Mucosa of descending colon (tissue), 3 donors: ENCODE measurements at regions not wholly inside any gene's neighbourhood (a gene's known extent, or its start where the extent isn't known, plus 50 kb on each side); places are given as distances from the start of the nearest gene placed in this dataset.

Experiments used
- ATAC-seq: fragments of 200-7000 bp; cut with Tn5 transposase; one replicate; pipeline ENCODE4 v1.9.1; 2020; ENCODE audit warnings: mild to moderate bottlenecking, moderate library complexity
- DNase-seq, 3 donors: peaks; one replicate each; pipeline ENCODE4 v3.0.0-alpha.2; 2020
- H3K36me3 ChIP-seq: fragments of 200-600 bp; one replicate; pipeline ENCODE4 v1.8.0; 2021; ENCODE audit warnings: low read depth, mild to moderate bottlenecking
- H3K4me1 ChIP-seq: fragments of 200-600 bp; one replicate; pipeline ENCODE4 v1.8.0; 2021; ENCODE audit warnings: low read depth, mild to moderate bottlenecking
- H3K4me3 ChIP-seq: fragments of 200-600 bp; one replicate; pipeline ENCODE4 v1.8.0; 2021; ENCODE audit warnings: mild to moderate bottlenecking
- H3K9me3 ChIP-seq: fragments of 200-600 bp; one replicate; pipeline ENCODE4 v1.8.0; 2021; ENCODE audit warnings: mild to moderate bottlenecking
- intact Hi-C, 2 donors: fragments of 100-400 bp; cut with DNase I in 1 of 2; cut with micrococcal nuclease in 1 of 2; formaldehyde crosslinking; loops; one replicate each; pipeline versions ENCODE4 v1.11.0 to v1.11.1; 2022; cut with DNase I, micrococcal nuclease
- TF ChIP-seq, protein P1 (sequence below): fragments of 200-600 bp; IDR thresholded peaks from one replicate; pipeline ENCODE4 v1.8.0; 2022; ENCODE audit warnings: antibody characterized with exemption, mild to moderate bottlenecking
- donor health status: DM: no; HTN: no; CAD: no; lungs with moderate emphysema.
- donor health status: DM: no; HTN: no; CAD: no.
- donor health status: DM: no; HTN: yes; CAD: no.

DNA sequence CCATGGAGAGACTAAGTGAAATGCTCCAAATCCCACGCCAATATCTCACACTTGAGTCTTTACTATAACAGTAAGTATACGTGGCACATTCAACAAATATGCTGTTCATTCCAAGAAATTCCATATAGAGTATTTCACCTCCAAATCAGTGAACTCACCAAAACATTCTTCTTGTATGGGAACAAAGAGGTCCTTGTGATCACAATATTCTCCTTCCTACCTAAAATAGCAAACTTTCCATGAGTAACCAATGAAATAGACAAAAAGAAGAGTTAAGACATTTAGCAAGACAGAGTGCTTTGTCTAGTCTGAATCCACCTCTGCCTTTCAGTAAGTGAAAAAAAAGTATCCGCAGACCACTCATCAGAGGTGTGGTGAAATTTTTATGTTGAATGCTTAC, 77.3 kb upstream of the NXPH1 start:
- intact Hi-C loops = no loop called here
- no peak for DNase-seq
- Histone ChIP-seq H3K36me3 (no peaks in the 10 kb centered on the region), H3K4me3 (no peak overlapping the region), H3K9me3 (no peaks in the 10 kb centered on the region), H3K4me1 (no peaks in the 10 kb centered on the region)
- TF ChIP-seq, protein P1, sequence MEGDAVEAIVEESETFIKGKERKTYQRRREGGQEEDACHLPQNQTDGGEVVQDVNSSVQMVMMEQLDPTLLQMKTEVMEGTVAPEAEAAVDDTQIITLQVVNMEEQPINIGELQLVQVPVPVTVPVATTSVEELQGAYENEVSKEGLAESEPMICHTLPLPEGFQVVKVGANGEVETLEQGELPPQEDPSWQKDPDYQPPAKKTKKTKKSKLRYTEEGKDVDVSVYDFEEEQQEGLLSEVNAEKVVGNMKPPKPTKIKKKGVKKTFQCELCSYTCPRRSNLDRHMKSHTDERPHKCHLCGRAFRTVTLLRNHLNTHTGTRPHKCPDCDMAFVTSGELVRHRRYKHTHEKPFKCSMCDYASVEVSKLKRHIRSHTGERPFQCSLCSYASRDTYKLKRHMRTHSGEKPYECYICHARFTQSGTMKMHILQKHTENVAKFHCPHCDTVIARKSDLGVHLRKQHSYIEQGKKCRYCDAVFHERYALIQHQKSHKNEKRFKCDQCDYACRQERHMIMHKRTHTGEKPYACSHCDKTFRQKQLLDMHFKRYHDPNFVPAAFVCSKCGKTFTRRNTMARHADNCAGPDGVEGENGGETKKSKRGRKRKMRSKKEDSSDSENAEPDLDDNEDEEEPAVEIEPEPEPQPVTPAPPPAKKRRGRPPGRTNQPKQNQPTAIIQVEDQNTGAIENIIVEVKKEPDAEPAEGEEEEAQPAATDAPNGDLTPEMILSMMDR = no peak
- ATAC-seq = no peak

DNA sequence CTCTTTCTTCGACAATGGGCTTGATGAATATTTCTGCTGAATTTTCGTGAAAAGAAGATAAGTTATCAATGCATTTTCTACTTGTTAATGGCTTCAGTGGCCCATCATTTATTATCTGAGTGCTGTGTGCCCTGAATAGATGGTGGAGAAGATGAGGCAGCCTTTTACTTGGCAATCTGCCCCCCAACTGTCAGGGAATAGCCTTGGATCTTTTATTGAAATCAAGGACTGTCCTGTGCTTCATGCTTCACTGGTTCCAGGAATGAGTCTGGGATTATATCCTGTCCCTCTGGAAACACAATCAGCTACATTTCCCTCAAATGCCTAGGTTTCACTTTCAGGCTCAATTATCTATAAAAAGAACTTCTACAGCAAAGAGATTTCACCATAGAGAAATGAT, 75.9 kb upstream of the NXPH1 start:
- intact Hi-C loops = no loop called here
- no peak overlapping the region for H3K4me3 ChIP-seq
- DNase-seq (no peak), ATAC-seq (no peak)
- H3K36me3 ChIP-seq = no peaks in the 10 kb centered on the region
- H3K4me1 ChIP-seq = no peaks in the 10 kb centered on the region
- TF ChIP-seq, protein P1 = no peak
- no peaks in the 10 kb centered on the region for H3K9me3 ChIP-seq

DNA sequence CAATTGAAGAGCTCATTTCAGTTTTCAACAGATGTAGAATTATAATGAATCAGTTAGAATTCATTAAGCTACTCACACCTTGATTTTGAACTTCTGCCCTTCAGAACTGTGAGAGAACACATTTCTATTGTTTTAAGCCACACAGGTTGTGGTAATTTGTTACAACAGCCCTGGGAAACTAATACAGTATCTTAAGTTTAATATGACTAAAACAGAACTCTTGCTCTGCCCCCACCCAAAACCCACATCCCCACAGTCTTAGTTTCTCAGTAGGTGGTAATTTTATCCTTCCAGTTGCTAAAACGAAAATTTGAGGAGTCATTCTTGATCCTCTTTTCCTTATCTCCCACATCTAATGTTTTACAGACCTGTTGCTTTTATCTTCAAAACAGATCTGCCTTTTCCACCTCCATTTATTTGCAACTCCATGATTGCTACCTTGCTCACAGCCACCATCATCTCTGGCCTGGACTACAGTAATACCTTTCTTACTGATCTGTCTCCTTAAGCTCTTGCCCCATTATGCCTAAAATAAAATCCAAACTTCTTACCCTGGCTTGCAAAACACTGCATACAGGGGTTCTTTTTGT, 72.8 kb upstream of the NXPH1 start:
- intact Hi-C loops = no loop called here
- Histone ChIP-seq H3K4me1 (no peaks in the 10 kb centered on the region), H3K36me3 (no peaks in the 10 kb centered on the region), H3K9me3 (no peaks in the 10 kb centered on the region), H3K4me3 (no peak overlapping the region)
- DNase-seq (no peak), ATAC-seq (no peak)
- TF ChIP-seq, protein P1 = no peak

DNA sequence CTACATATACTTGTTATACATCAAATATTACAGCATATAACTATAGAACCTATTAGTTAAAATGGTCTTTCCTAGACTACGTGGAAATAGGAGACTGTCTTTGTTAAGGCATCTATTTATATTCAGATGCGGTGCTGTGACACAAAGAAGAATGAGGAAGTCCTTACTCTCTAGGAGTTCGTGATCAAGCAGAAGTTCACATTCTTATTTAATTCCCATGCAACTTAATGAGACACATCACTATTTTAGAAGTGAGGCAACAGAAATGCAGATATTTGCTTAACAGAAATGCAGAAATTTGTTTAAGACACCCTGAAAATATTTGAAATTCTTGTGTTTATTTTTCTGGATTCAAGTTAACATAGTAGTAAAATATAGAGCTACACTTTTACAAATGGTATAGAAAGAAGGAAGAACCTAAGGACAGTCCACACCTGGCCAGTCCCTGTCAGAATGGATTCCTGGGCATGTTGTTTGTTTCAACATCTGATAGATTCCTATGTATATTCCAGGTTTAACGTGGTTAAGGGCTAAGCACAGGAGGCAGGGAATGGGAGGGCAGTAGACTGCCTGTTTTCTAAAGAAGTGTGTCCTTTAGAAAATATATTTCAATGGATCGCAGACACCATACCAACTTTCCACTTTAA, 70.6 kb upstream of the NXPH1 start:
- DNase-seq (no peak), ATAC-seq (no peak)
- TF ChIP-seq, protein P1 = no peak
- intact Hi-C loops = no loop called here
- no peaks in the 10 kb centered on the region for H3K9me3 ChIP-seq
- H3K4me1 ChIP-seq = no peaks in the 10 kb centered on the region
- H3K4me3 ChIP-seq = no peak overlapping the region
- no peaks in the 10 kb centered on the region for H3K36me3 ChIP-seq

DNA sequence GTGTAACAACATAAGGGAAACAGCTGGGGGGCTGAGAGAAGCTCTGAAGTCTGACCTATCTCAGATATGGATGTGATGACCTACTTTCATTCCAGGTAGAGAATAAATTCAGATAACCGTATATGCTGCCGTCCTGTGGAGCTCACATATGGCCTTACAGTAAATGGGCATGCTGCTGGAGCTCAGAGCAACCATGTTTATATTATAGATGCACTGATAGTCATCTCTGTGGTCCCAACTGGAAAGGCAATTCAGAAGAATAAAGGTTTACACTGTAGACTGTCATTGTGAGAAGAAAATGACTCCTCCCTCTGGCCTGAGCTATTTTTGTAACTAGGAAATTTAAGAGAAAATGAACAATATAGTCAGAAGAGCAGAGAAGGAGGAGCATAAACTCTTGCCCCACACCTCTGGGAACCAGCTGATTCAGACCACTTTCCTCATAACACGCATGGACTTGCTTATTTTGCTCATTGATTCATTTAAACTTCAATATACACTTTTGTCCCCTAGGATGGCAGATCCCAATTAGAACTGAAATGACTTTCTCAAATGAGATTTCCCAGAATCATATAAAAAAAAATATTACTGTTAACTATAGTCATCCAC, 69.9 kb upstream of the NXPH1 start:
- DNase-seq (no peak), ATAC-seq (no peak)
- H3K4me3 ChIP-seq = no peak overlapping the region
- H3K9me3 ChIP-seq = no peaks in the 10 kb centered on the region
- TF ChIP-seq, protein P1 = no peak
- no peaks in the 10 kb centered on the region for H3K36me3 ChIP-seq
- intact Hi-C loops = no loop called here
- no peaks in the 10 kb centered on the region for H3K4me1 ChIP-seq
